Smooth muscle cell (in vitro differentiated cells): ENCODE measurements at regions not wholly inside any gene's neighbourhood (a gene's known extent, or its start where the extent isn't known, plus 50 kb on each side); places are given as distances from the start of the nearest gene placed in this dataset.

Source experiments
- DNase-seq: peaks from one replicate; lab custom pipeline; 2025; ENCODE audit not compliant: unreplicated experiment; lab: John Stamatoyannopoulos, UW
- H2AFZ ChIP-seq: fragments of 200-600 bp; sonication (generic); 2 replicates; pipeline ENCODE4 v1.6.0; 2016; ENCODE audit warnings: antibody characterized with exemption, low read depth, mild to moderate bottlenecking
- H3F3A ChIP-seq: fragments of 200-600 bp; sonication (generic); 2 replicates; pipeline ENCODE4 v1.6.0; 2017; ENCODE audit warnings: antibody characterized with exemption, low read depth
- H3K27ac ChIP-seq: fragments of 200-600 bp; sonication (generic); 2 replicates; pipeline ENCODE4 v1.5.1; 2016; ENCODE audit warnings: low read depth, mild to moderate bottlenecking
- H3K27me3 ChIP-seq: fragments of 200-600 bp; sonication (generic); 2 replicates; pipeline ENCODE4 v1.6.1; 2016; ENCODE audit warnings: low read depth, mild to moderate bottlenecking
- H3K36me3 ChIP-seq: fragments of 200-600 bp; sonication (generic); 2 replicates; pipeline ENCODE4 v1.5.1; 2016; ENCODE audit warnings: low read depth
- H3K4me1 ChIP-seq: fragments of 200-600 bp; sonication (generic); 2 replicates; pipeline ENCODE4 v1.5.1; 2016; ENCODE audit warnings: low read depth
- H3K4me2 ChIP-seq: fragments of 200-600 bp; sonication (generic); 2 replicates; pipeline ENCODE4 v1.6.0; 2016; ENCODE audit warnings: mild to moderate bottlenecking
- H3K4me3 ChIP-seq: fragments of 200-600 bp; sonication (generic); 2 replicates; pipeline ENCODE4 v1.5.1; 2016; ENCODE audit warnings: mild to moderate bottlenecking
- H3K79me2 ChIP-seq: fragments of 200-600 bp; sonication (generic); 2 replicates; pipeline ENCODE4 v1.6.0; 2016; ENCODE audit warnings: low read depth, mild to moderate bottlenecking
- H3K9ac ChIP-seq: fragments of 200-600 bp; sonication (generic); 2 replicates; pipeline ENCODE4 v1.6.0; 2016; ENCODE audit warnings: low read depth
- H3K9me3 ChIP-seq: fragments of 200-600 bp; sonication (generic); replicated peaks from 2 replicates; pipeline ENCODE4 v1.5.1; 2016; ENCODE audit warnings: low read depth
- H4K20me1 ChIP-seq: fragments of 200-600 bp; sonication (generic); 2 replicates; pipeline ENCODE4 v1.6.0; 2016; ENCODE audit warnings: low read depth
- WGBS: methylation state at CpG from one replicate; pipeline ENCODE4 v1.1.7; 2016; ENCODE audit warnings: low lambda C conversion rate; 5-methylcytosine and 5-hydroxymethylcytosine counted together
- TF ChIP-seq, protein P1 (sequence below): fragments of 200-600 bp; sonication (generic); IDR thresholded peaks from 2 replicates; pipeline ENCODE4 v1.5.1; 2017; ENCODE audit warnings: borderline replicate concordance, mild to moderate bottlenecking, antibody characterized with exemption; ENCODE audit not compliant: insufficient read depth, poor library complexity, severe bottlenecking

DNA sequence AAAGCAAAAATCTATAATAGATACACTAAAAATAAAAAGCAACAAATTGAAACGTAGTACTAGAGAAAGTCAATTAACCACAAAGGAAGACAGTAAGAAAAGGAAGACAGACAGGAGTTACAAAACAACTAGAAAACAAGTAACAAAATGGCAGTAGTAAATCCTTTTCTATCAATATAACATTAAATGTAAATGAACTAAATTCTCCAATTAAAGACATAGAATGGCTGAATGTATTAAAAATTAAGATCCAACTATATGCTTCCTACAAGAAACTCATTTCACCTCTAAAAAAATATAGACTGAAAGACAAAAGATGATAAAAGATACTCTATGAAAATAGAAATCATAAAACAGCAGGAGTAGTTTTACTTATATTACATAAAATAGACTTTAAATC lies 79.1 kb downstream of the CTH start:
- no peaks in the 10 kb centered on the region for H3K9me3 ChIP-seq
- no peaks in the 10 kb centered on the region for H3F3A ChIP-seq
- H3K36me3 ChIP-seq, result no peaks in the 10 kb centered on the region
- no peaks in the 10 kb centered on the region for H3K79me2 ChIP-seq
- H3K4me2 ChIP-seq, result no peak overlapping the region
- TF ChIP-seq, protein P1, sequence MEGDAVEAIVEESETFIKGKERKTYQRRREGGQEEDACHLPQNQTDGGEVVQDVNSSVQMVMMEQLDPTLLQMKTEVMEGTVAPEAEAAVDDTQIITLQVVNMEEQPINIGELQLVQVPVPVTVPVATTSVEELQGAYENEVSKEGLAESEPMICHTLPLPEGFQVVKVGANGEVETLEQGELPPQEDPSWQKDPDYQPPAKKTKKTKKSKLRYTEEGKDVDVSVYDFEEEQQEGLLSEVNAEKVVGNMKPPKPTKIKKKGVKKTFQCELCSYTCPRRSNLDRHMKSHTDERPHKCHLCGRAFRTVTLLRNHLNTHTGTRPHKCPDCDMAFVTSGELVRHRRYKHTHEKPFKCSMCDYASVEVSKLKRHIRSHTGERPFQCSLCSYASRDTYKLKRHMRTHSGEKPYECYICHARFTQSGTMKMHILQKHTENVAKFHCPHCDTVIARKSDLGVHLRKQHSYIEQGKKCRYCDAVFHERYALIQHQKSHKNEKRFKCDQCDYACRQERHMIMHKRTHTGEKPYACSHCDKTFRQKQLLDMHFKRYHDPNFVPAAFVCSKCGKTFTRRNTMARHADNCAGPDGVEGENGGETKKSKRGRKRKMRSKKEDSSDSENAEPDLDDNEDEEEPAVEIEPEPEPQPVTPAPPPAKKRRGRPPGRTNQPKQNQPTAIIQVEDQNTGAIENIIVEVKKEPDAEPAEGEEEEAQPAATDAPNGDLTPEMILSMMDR, result no peak
- 90% methylated on average over 1 of the region's 1 CpG for WGBS
- no peak overlapping the region for H3K9ac ChIP-seq
- peaks cover 16% of the 10 kb centered on the region for H3K27me3 ChIP-seq
- H2AFZ ChIP-seq, result no peak overlapping the region
- no peak for DNase-seq
- H4K20me1 ChIP-seq, result no peaks in the 10 kb centered on the region
- H3K4me1 ChIP-seq, result no peaks in the 10 kb centered on the region
- H3K4me3 ChIP-seq, result no peak overlapping the region
- H3K27ac ChIP-seq, result no peak overlapping the region

DNA sequence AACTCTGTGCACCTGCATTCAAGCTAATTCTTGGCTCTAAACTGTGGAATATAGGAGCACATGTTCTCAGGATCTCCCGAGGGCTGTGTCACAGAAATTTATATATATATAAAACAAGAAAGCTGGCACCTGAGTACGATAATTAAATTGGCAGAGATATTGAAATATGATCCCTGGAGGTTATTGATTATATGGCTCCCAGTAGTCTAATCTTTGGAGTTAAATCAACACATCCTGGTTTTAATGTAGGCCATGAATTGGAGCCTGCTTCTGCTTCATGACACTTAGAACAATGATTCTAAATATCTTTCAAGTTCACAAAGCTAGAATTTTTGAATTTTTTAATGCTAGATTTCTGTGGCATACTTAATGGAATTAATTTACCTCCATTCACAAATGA lies 84.3 kb downstream of the CTH start:
- Histone ChIP-seq H3K36me3 (no peaks in the 10 kb centered on the region), H3K4me1 (no peaks in the 10 kb centered on the region), H4K20me1 (no peaks in the 10 kb centered on the region), H3F3A (no peaks in the 10 kb centered on the region), H3K27ac (no peak overlapping the region), H3K79me2 (no peaks in the 10 kb centered on the region), H2AFZ (no peak overlapping the region), H3K9me3 (no peaks in the 10 kb centered on the region), H3K4me3 (no peak overlapping the region), H3K27me3 (peaks cover 16% of the 10 kb centered on the region), H3K9ac (no peak overlapping the region), H3K4me2 (no peak overlapping the region)
- no peak for DNase-seq
- WGBS, result 75% methylated on average over 2 of the region's 2 CpGs
- TF ChIP-seq, protein P1, result no peak

DNA sequence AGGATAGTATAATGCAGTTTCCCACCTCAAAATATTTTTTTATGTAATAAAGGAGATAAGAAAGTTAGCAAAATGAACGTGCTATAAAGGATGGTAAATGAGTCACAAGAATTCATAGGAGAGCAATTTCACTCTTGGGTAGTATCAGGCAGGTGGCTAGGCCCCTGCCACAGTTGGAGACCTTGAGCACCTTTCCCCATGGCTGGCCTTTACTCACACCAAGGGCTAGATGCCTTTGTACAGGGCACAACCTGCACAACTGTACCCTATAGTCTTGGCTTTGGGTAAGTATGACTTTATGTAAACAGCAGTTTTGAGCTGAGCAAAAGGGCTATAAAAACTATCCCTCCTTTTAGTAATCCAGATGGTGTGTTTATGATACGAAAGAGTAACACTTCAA lies 85.1 kb downstream of the CTH start:
- H3K27ac ChIP-seq, result no peak overlapping the region
- peaks cover 22% of the 10 kb centered on the region for H3K27me3 ChIP-seq
- H3K9me3 ChIP-seq, result no peaks in the 10 kb centered on the region
- no peak overlapping the region for H3K9ac ChIP-seq
- H3K4me1 ChIP-seq, result no peaks in the 10 kb centered on the region
- no peaks in the 10 kb centered on the region for H3F3A ChIP-seq
- TF ChIP-seq, protein P1, result no peak
- H3K4me3 ChIP-seq, result no peak overlapping the region
- DNase-seq, result no peak
- H3K4me2 ChIP-seq, result no peak overlapping the region
- H3K36me3 ChIP-seq, result no peaks in the 10 kb centered on the region
- 79% methylated on average over 2 of the region's 2 CpGs for WGBS
- H2AFZ ChIP-seq, result no peak overlapping the region
- H3K79me2 ChIP-seq, result no peaks in the 10 kb centered on the region
- H4K20me1 ChIP-seq, result no peaks in the 10 kb centered on the region

DNA sequence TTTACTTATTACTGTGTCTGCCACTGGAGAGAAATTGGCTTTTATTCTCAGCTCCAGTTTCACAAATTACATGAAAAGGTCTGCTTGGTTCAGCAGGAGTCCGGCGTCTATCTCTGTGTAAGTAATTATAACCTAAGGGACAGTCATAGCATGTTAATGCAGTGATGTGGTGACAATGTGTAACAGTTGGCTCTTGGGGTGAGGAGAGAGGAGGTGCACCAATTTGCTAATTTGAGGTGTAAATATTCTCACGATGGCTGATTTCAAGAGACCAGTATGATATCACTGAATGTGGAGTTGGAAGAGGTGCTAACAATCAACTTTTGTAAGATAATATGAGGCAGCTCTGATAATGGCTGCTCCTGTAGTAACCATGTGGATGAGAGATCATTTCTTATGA lies 86.1 kb downstream of the CTH start:
- H3K4me2 ChIP-seq, result no peak overlapping the region
- H3K9me3 ChIP-seq, result no peaks in the 10 kb centered on the region
- no peak overlapping the region for H3K27ac ChIP-seq
- DNase-seq, result no peak
- no peaks in the 10 kb centered on the region for H3K36me3 ChIP-seq
- H3K79me2 ChIP-seq, result no peaks in the 10 kb centered on the region
- H4K20me1 ChIP-seq, result no peaks in the 10 kb centered on the region
- WGBS, result 84% methylated on average over 3 of the region's 3 CpGs
- no peak overlapping the region for H3K9ac ChIP-seq
- TF ChIP-seq, protein P1, result no peak
- no peaks in the 10 kb centered on the region for H3F3A ChIP-seq
- no peak overlapping the region for H3K4me3 ChIP-seq
- no peak overlapping the region for H2AFZ ChIP-seq
- no peaks in the 10 kb centered on the region for H3K4me1 ChIP-seq
- H3K27me3 ChIP-seq, result peaks cover 28% of the 10 kb centered on the region
